Endothelial cell of umbilical vein (primary cell): ENCODE measurements at regions not wholly inside any gene's neighbourhood (a gene's known extent, or its start where the extent isn't known, plus 50 kb on each side); places are given as distances from the start of the nearest gene placed in this dataset.

Source experiments
- BruUV-seq: library from RNA; stranded (reverse); fragments of 400-500 nt; replicated peaks from 2 replicates; lab custom pipeline; 2021; lab: Mats Ljungman, UMichigan
- CTCF ChIA-PET: fragments of 300-600, 350-600 bp; sonication (Branson Sonifier 250); formaldehyde crosslinking; loops from one replicate; lab custom pipeline; 2021; ENCODE audit warnings: antibody characterized with exemption, inconsistent platforms; lab: Charles Lee
- POLR2A ChIA-PET: fragments of 300-600, 350-600 bp; sonication (Branson Sonifier 250); formaldehyde crosslinking; loops from one replicate; lab custom pipeline; 2021; ENCODE audit warnings: antibody characterized with exemption, inconsistent platforms; lab: Charles Lee
- DNase-seq: peaks from one replicate; pipeline ENCODE4 v3.0.0-alpha.2; 2011; ENCODE audit warnings: low read depth, low spot score
- FAIRE-seq: peaks from 2 replicates; lab custom pipeline; 2011; peaks lifted over from hg19 to GRCh38; lab: Jason Lieb, UNC
- H2AFZ ChIP-seq: 2 replicates; pipeline ENCODE4 v1.6.0; 2012; ENCODE audit warnings: low read depth, low read length, control low read depth, inconsistent platforms
- H3K27ac ChIP-seq: 2 replicates; pipeline ENCODE4 v1.5.1; 2011; ENCODE audit warnings: low read depth, mild to moderate bottlenecking, control low read depth, low read length, moderate library complexity; ENCODE audit not compliant: insufficient read depth
- H3K27me3 ChIP-seq, 2 experiments: 2 replicates each; pipeline versions ENCODE4 v1.6.0 to v1.6.1; 2011; ENCODE audit warnings: low read length in 2 of 2, mixed read lengths in 1 of 2; ENCODE audit not compliant: control insufficient read depth in 2 of 2, insufficient read depth in 2 of 2
- H3K36me3 ChIP-seq, 2 experiments: 2 replicates in 1 of 2; 3 replicates in 1 of 2; pipeline ENCODE4 v1.5.1; 2011; ENCODE audit warnings: low read length in 2 of 2, mild to moderate bottlenecking in 1 of 2, moderate library complexity in 1 of 2; ENCODE audit not compliant: control insufficient read depth in 2 of 2, insufficient read depth in 2 of 2; ENCODE audit errors: extremely low read depth in 1 of 2
- H3K4me1 ChIP-seq: 3 replicates; pipeline ENCODE4 v1.5.1; 2011; ENCODE audit warnings: mild to moderate bottlenecking, low read length; ENCODE audit not compliant: control insufficient read depth, insufficient read depth; ENCODE audit errors: extremely low read depth
- H3K4me2 ChIP-seq: 2 replicates; pipeline ENCODE4 v1.6.1; 2011; ENCODE audit warnings: low read length, control low read depth, mixed read lengths; ENCODE audit not compliant: insufficient read depth
- H3K4me3 ChIP-seq, 3 experiments: fragments of 200-600 bp in 1 of 3; sonication (generic), shearing (Covaris generic) in 1 of 3; replicated peaks in 1 of 3; 2 replicates each; pipeline ENCODE4 v1.5.1; 2011 to 2016; ENCODE audit warnings: control low read depth in 3 of 3, low read length in 3 of 3, mild to moderate bottlenecking in 2 of 3, inconsistent platforms in 1 of 3, low read depth in 1 of 3, moderate library complexity in 1 of 3; ENCODE audit not compliant: insufficient read depth in 1 of 3
- H3K79me2 ChIP-seq: 2 replicates; pipeline ENCODE4 v1.6.0; 2012; ENCODE audit warnings: low read length, inconsistent platforms; ENCODE audit not compliant: control insufficient read depth, insufficient read depth
- H3K9ac ChIP-seq: replicated peaks from 2 replicates; pipeline ENCODE3; 2011; ENCODE audit warnings: low read length, control low read depth; ENCODE audit not compliant: insufficient read depth; ENCODE audit errors: extremely low read depth
- H3K9me1 ChIP-seq: replicated peaks from 3 replicates; pipeline ENCODE4 v1.6.0; 2011; ENCODE audit warnings: mild to moderate bottlenecking, low read length; ENCODE audit not compliant: control insufficient read depth, insufficient read depth; ENCODE audit errors: extremely low read depth
- H3K9me3 ChIP-seq: replicated peaks from 2 replicates; pipeline ENCODE4 v1.5.1; 2012; ENCODE audit warnings: low read length, inconsistent platforms; ENCODE audit not compliant: control insufficient read depth, insufficient read depth
- H4K20me1 ChIP-seq: replicated peaks from 2 replicates; pipeline ENCODE3; 2011; ENCODE audit warnings: mild to moderate bottlenecking, low read length; ENCODE audit not compliant: control insufficient read depth, insufficient read depth; ENCODE audit errors: extremely low read depth
- EZH2 ChIP-seq: IDR thresholded peaks from 2 replicates; pipeline ENCODE4 v1.6.1; 2012; ENCODE audit warnings: borderline replicate concordance, low read depth, mild to moderate bottlenecking, moderate library complexity, low read length, inconsistent platforms; ENCODE audit not compliant: severe bottlenecking
- FOS ChIP-seq: IDR thresholded peaks from 2 replicates; pipeline ENCODE4 v1.6.1; 2011; ENCODE audit warnings: mild to moderate bottlenecking, low read length, moderate library complexity, borderline replicate concordance; ENCODE audit not compliant: insufficient read depth
- GATA2 ChIP-seq: IDR thresholded peaks from 2 replicates; pipeline ENCODE4 v1.7.0; 2011; ENCODE audit warnings: low read depth, mild to moderate bottlenecking, moderate library complexity, mixed read lengths, low read length; ENCODE audit not compliant: insufficient read length, insufficient read depth
- JUN ChIP-seq: IDR thresholded peaks from 2 replicates; pipeline ENCODE4 v1.6.1; 2011; ENCODE audit warnings: borderline replicate concordance, low read depth; ENCODE audit not compliant: insufficient read length, insufficient read depth
- MYC ChIP-seq: IDR thresholded peaks from one replicate; pipeline ENCODE4 v1.6.1; 2011; ENCODE audit warnings: mild to moderate bottlenecking, low read depth, low read length
- POLR2A ChIP-seq: IDR thresholded peaks from 2 replicates; pipeline ENCODE4 v1.6.1; 2012; ENCODE audit warnings: low read depth, mild to moderate bottlenecking, control low read depth, low read length
- POLR2AphosphoS5 ChIP-seq: IDR thresholded peaks from 2 replicates; pipeline ENCODE4 v1.6.1; 2012; ENCODE audit warnings: low read depth, mild to moderate bottlenecking, control low read depth, low read length, moderate library complexity; ENCODE audit not compliant: insufficient read depth
- dilution Hi-C: fragments of 300-500 bp; cut with MboI; formaldehyde crosslinking; loops from one replicate; pipeline ENCODE4 v1.15.0; 2019; ENCODE audit warnings: low sequenced_read_pairs; ENCODE audit not compliant: extremely low pct_ligation_motif_present
- intact Hi-C: fragments of 100-400 bp; cut with micrococcal nuclease; formaldehyde crosslinking; loops from one replicate; pipeline ENCODE4 v1.10.0; 2022
- TF ChIP-seq, protein P1 (sequence below), 2 donors: IDR thresholded peaks; 1 replicate in 1 of 2; 2 replicates in 1 of 2; pipeline ENCODE4 v1.5.1; 2011; ENCODE audit warnings: low read length in 2 of 2, mild to moderate bottlenecking in 2 of 2, moderate library complexity in 2 of 2, control low read depth in 1 of 2, inconsistent platforms in 1 of 2, low read depth in 1 of 2; ENCODE audit not compliant: insufficient read depth in 1 of 2; ENCODE audit errors: extremely low read depth in 1 of 2
- TF ChIP-seq, protein P2 (sequence below): IDR thresholded peaks from 2 replicates; pipeline ENCODE4 v1.6.1; 2011; ENCODE audit not compliant: insufficient read depth, insufficient read length

DNA sequence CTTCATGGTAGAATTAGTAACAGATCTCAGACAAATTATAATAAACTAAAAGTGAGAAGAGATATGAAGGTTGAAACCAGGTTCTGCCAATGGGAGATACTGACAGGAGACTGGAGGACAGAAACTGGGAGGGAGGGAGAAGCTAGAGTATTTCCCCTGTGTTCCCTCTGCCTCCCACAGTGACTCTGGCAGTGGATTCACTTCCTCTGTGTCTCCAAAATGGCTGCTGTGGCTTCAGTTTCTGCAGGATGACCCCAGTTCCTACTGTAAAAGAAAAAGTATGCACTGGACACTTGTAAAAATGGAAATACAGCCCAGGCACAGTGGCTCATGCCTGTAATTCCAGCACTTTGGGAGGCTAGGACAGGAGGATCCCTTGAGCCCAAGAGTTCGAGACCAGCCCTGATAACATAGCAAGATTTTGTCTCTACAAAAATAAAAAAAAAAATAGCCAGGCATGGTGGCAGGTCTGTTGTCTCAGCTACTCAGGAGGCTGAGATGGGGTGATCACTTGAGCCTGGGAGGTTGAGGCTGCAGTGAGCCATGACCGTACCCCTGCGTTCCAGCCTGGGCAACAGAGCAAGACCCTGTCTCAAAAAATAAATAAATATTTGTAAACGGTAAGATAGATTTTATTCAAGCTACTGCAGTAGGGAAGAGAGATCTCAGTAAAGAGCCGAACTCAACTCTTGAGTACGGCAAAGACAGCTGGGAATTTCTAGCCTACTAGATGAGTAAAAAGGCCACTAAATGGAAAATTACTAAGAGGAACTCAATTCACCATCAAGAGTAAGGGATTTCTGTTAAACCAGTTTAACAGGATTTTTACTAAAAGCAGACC, 156.6 kb upstream of the TRIM24 start:
- CTCF ChIA-PET, result no interaction called here
- dilution Hi-C loops, result no loop called here

More for the DNA sequence above, 156.6 kb upstream of the TRIM24 start:
- BruUV-seq, result no TSS peak
- H3K4me1 ChIP-seq, result no peaks in the 10 kb centered on the region
- H3K79me2 ChIP-seq, result no peaks in the 10 kb centered on the region
- H3K27me3 ChIP-seq, result no peaks in the 10 kb centered on the region
- no peaks in the 10 kb centered on the region for H3K9me1 ChIP-seq
- no peaks in the 10 kb centered on the region for H4K20me1 ChIP-seq
- TF ChIP-seq POLR2AphosphoS5 (no peak), JUN (no peak), POLR2A (no peak), EZH2 (no peak), GATA2 (no peak), MYC (no peak), FOS (no peak)
- TF ChIP-seq, protein P1, sequence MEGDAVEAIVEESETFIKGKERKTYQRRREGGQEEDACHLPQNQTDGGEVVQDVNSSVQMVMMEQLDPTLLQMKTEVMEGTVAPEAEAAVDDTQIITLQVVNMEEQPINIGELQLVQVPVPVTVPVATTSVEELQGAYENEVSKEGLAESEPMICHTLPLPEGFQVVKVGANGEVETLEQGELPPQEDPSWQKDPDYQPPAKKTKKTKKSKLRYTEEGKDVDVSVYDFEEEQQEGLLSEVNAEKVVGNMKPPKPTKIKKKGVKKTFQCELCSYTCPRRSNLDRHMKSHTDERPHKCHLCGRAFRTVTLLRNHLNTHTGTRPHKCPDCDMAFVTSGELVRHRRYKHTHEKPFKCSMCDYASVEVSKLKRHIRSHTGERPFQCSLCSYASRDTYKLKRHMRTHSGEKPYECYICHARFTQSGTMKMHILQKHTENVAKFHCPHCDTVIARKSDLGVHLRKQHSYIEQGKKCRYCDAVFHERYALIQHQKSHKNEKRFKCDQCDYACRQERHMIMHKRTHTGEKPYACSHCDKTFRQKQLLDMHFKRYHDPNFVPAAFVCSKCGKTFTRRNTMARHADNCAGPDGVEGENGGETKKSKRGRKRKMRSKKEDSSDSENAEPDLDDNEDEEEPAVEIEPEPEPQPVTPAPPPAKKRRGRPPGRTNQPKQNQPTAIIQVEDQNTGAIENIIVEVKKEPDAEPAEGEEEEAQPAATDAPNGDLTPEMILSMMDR (IDR thresholded peaks at IDR 0.05; ENCODE audit: extremely low read depth in 1 of 2, insufficient read depth in 1 of 2, low read depth in 1 of 2, low read length in 2 of 2), result no peak
- TF ChIP-seq, protein P2, sequence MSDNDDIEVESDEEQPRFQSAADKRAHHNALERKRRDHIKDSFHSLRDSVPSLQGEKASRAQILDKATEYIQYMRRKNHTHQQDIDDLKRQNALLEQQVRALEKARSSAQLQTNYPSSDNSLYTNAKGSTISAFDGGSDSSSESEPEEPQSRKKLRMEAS, result no peak
- no peak for DNase-seq
- no peak overlapping the region for H2AFZ ChIP-seq
- FAIRE-seq, result no peak
- no peak overlapping the region for H3K27ac ChIP-seq
- POLR2A ChIA-PET, result no interaction called here
- H3K4me2 ChIP-seq, result no peak overlapping the region
- H3K9me3 ChIP-seq, result no peaks in the 10 kb centered on the region
- no peak overlapping the region for H3K9ac ChIP-seq
- H3K4me3 ChIP-seq, result no peak overlapping the region
- intact Hi-C loops, result no loop called here
- H3K36me3 ChIP-seq, result no peaks in the 10 kb centered on the region
